GM21717 (cell line): ENCODE measurements at regions not wholly inside any gene's neighbourhood (a gene's known extent, or its start where the extent isn't known, plus 50 kb on each side); places are given as distances from the start of the nearest gene placed in this dataset.
"Not testable (repeated sequence)": the region's sequence is repeated elsewhere in the genome, so short reads cannot be mapped to it uniquely, and the experiment has no call there.

Experiments
- ATAC-seq: cut with Tn5 transposase; IDR thresholded peaks from one replicate; pipeline ENCODE4 v1.9.1; 2021; ENCODE audit warnings: mild to moderate bottlenecking, moderate library complexity; ENCODE audit not compliant: unreplicated experiment

- ATAC-seq, result no peak
These were observed 813.5 kb downstream of the MCTP2 start for GRCh38 chr15:95044745-95045417.

GRCh38 chr15:95051861-95052260, 820.5 kb downstream of the MCTP2 start:
- ATAC-seq, result no peak

GRCh38 chr15:95059346-95059905, 828.1 kb downstream of the MCTP2 start:
- no peak for ATAC-seq

GRCh38 chr15:95068701-95069521, 837.5 kb downstream of the MCTP2 start:
- ATAC-seq, result no peak

GRCh38 chr15:95075792-95076677, 844.7 kb downstream of the MCTP2 start:
- no peak for ATAC-seq

- ATAC-seq, result no peak
These were observed 845.3 kb downstream of the MCTP2 start for GRCh38 chr15:95076678-95076990.

- ATAC-seq, result no peak
These were observed 846.6 kb downstream of the MCTP2 start for GRCh38 chr15:95078003-95078402.

GRCh38 chr15:95080228-95080627, 848.9 kb downstream of the MCTP2 start:
- not testable (repeated sequence) for ATAC-seq

- no peak for ATAC-seq
These were observed 853.7 kb downstream of the MCTP2 start for GRCh38 chr15:95085056-95085455.

- ATAC-seq, result no peak
These were observed 855.3 kb downstream of the MCTP2 start for GRCh38 chr15:95086531-95087252.

- ATAC-seq, result no peak
These were observed 855.9 kb downstream of the MCTP2 start for GRCh38 chr15:95087253-95087609.

- no peak for ATAC-seq
These were observed 860.1 kb downstream of the MCTP2 start for GRCh38 chr15:95091444-95091843.

- no peak for ATAC-seq
These were observed 863.9 kb downstream of the MCTP2 start for GRCh38 chr15:95095250-95095649.

- ATAC-seq, result no peak
These were observed 865.3 kb downstream of the MCTP2 start for GRCh38 chr15:95096651-95097050.

- no peak for ATAC-seq
These were observed 866.0 kb downstream of the MCTP2 start for GRCh38 chr15:95097361-95097760.

GRCh38 chr15:95105229-95105628, 873.9 kb downstream of the MCTP2 start:
- no peak for ATAC-seq

GRCh38 chr15:95106801-95107200, 875.4 kb downstream of the MCTP2 start:
- ATAC-seq, result no peak

GRCh38 chr15:95108673-95109072, 877.3 kb downstream of the MCTP2 start:
- no peak for ATAC-seq

GRCh38 chr15:95111969-95112368, 880.6 kb downstream of the MCTP2 start:
- ATAC-seq, result no peak

GRCh38 chr15:95113041-95113440, 881.7 kb downstream of the MCTP2 start:
- ATAC-seq, result no peak
